Karpas-422 (cell line): ENCODE measurements at regions not wholly inside any gene's neighbourhood (a gene's known extent, or its start where the extent isn't known, plus 50 kb on each side); places are given as distances from the start of the nearest gene placed in this dataset.
"Not testable (repeated sequence)": the region's sequence is repeated elsewhere in the genome, so short reads cannot be mapped to it uniquely, and the experiment has no call there.

Experiments
- DNase-seq: peaks from one replicate; pipeline ENCODE4 v3.0.0-alpha.2; 2015
- H2AFZ ChIP-seq: fragments of 200-600 bp; sonication (generic); 2 replicates; pipeline ENCODE4 v1.6.1; 2014; ENCODE audit warnings: antibody characterized with exemption, low read length, mixed read lengths
- H3K27ac ChIP-seq: fragments of 200-600 bp; sonication (generic); 2 replicates; pipeline ENCODE4 v1.5.1; 2014; ENCODE audit warnings: mild to moderate bottlenecking, low read length, moderate library complexity
- H3K27me3 ChIP-seq: fragments of 200-600 bp; sonication (generic); 2 replicates; pipeline ENCODE4 v1.6.1; 2014; ENCODE audit warnings: low read length, mixed read lengths
- H3K36me3 ChIP-seq: fragments of 200-600 bp; sonication (generic); 2 replicates; pipeline ENCODE4 v1.6.1; 2014; ENCODE audit warnings: low read length, mixed read lengths; ENCODE audit not compliant: insufficient read depth
- H3K4me1 ChIP-seq: fragments of 200-600 bp; sonication (generic); 2 replicates; pipeline ENCODE4 v1.6.1; 2014; ENCODE audit warnings: mild to moderate bottlenecking, low read length, mixed read lengths
- H3K4me2 ChIP-seq: fragments of 200-600 bp; sonication (generic); 2 replicates; pipeline ENCODE4 v1.6.1; 2014; ENCODE audit warnings: low read length, low read depth, mild to moderate bottlenecking; ENCODE audit not compliant: poor library complexity, severe bottlenecking
- H3K4me3 ChIP-seq: fragments of 200-600 bp; sonication (generic); 2 replicates; pipeline ENCODE4 v1.5.1; 2014; ENCODE audit warnings: mild to moderate bottlenecking, antibody characterized with exemption, low read length, mixed read lengths
- H3K79me2 ChIP-seq: fragments of 200-600 bp; sonication (generic); 2 replicates; pipeline ENCODE4 v1.6.1; 2014; ENCODE audit warnings: mild to moderate bottlenecking, low read length, mixed read lengths
- H3K9ac ChIP-seq: fragments of 200-600 bp; sonication (generic); 2 replicates; pipeline ENCODE4 v1.6.0; 2014; ENCODE audit warnings: low read length
- H3K9me2 ChIP-seq: fragments of 200-600 bp; sonication (generic), shearing (Covaris generic); replicated peaks from 2 replicates; pipeline ENCODE4 v1.6.0; 2014; ENCODE audit warnings: mild to moderate bottlenecking, low read length, moderate library complexity; ENCODE audit not compliant: insufficient read depth
- H3K9me3 ChIP-seq: fragments of 300-700, 200-600 bp; sonication (generic); 2 replicates; pipeline ENCODE4 v1.6.1; 2014; ENCODE audit warnings: low read length, mixed read lengths
- H4K20me1 ChIP-seq: fragments of 200-600 bp; sonication (generic); 2 replicates; pipeline ENCODE4 v1.6.1; 2014; ENCODE audit warnings: mild to moderate bottlenecking, antibody characterized with exemption, low read length, low read depth; ENCODE audit not compliant: insufficient read depth

DNA sequence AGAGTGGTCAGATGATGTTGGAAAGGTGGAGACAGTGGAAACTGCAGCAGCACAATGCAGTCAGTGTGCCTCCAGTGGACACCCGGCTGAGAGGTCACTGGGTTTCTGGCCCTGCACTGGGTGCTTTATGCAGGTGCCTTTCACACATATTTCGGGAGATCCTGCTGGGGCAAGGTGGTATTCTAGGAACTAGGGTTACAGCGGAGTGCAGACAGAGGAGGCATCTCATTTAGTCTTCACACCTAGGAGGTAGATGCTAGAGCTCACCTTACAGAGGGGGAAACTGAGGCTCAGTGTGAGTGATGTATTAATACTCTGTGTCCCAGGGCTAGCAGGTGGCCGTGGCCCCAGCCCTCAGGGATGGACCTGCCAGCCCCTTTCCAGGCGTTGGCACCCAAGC is 103.9 kb upstream of the KCTD7 start:
- Histone ChIP-seq H3K9me2 (no peaks in the 10 kb centered on the region), H4K20me1 (no peaks in the 10 kb centered on the region), H3K27me3 (no peaks in the 10 kb centered on the region), H3K27ac (no peak overlapping the region), H3K4me3 (no peak overlapping the region), H3K4me1 (peaks cover 2% of the 10 kb centered on the region), H3K9ac (no peak overlapping the region), H3K36me3 (no peaks in the 10 kb centered on the region), H2AFZ (no peak overlapping the region), H3K4me2 (no peak overlapping the region), H3K9me3 (no peaks in the 10 kb centered on the region), H3K79me2 (no peaks in the 10 kb centered on the region)
- no peak for DNase-seq

GRCh38 chr7:66526782-66527181 is 101.9 kb upstream of the KCTD7 start:
- not testable (repeated sequence) for H3K27me3 ChIP-seq, H3K27ac ChIP-seq, H3K4me3 ChIP-seq

DNA sequence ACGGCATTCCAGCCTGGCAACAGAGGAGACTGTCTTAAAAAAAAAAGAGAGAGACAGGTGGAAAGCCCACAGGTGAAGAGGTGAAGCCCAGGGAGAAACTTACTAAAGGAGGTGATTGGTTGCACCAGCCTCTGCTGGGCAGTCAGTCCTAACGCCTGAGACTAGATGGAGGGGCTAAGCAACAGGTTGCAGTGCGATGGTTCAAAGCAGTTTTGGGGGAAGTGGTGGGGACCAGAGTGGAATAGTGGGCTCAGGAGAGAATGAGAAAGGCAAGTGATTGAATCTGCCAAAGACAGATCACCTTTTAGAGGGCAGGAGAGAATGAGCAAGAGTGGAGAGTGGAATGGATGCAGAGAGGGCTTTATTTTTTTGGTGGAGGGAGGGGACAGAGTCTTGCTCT is 100.0 kb upstream of the KCTD7 start:
- Histone ChIP-seq H4K20me1 (no peaks in the 10 kb centered on the region), H3K4me1 (no peaks in the 10 kb centered on the region), H3K9me3 (no peaks in the 10 kb centered on the region), H3K9ac (no peak overlapping the region), H3K4me2 (no peak overlapping the region), H3K27ac (no peak overlapping the region), H3K79me2 (no peaks in the 10 kb centered on the region), H3K27me3 (no peaks in the 10 kb centered on the region), H3K36me3 (no peaks in the 10 kb centered on the region), H3K9me2 (no peaks in the 10 kb centered on the region), H3K4me3 (no peak overlapping the region), H2AFZ (no peak overlapping the region)
- no peak for DNase-seq

More at GRCh38 chr7:66526782-66527181, 101.9 kb upstream of the KCTD7 start:
- not testable (repeated sequence) for H3K4me2 ChIP-seq, H3K9ac ChIP-seq, H2AFZ ChIP-seq, DNase-seq, H3K36me3 ChIP-seq, H3K9me2 ChIP-seq, H3K9me3 ChIP-seq, H3K4me1 ChIP-seq, H4K20me1 ChIP-seq, H3K79me2 ChIP-seq

GRCh38 chr7:66529883-66530610 is 98.6 kb upstream of the KCTD7 start:
- no peak for DNase-seq

DNA sequence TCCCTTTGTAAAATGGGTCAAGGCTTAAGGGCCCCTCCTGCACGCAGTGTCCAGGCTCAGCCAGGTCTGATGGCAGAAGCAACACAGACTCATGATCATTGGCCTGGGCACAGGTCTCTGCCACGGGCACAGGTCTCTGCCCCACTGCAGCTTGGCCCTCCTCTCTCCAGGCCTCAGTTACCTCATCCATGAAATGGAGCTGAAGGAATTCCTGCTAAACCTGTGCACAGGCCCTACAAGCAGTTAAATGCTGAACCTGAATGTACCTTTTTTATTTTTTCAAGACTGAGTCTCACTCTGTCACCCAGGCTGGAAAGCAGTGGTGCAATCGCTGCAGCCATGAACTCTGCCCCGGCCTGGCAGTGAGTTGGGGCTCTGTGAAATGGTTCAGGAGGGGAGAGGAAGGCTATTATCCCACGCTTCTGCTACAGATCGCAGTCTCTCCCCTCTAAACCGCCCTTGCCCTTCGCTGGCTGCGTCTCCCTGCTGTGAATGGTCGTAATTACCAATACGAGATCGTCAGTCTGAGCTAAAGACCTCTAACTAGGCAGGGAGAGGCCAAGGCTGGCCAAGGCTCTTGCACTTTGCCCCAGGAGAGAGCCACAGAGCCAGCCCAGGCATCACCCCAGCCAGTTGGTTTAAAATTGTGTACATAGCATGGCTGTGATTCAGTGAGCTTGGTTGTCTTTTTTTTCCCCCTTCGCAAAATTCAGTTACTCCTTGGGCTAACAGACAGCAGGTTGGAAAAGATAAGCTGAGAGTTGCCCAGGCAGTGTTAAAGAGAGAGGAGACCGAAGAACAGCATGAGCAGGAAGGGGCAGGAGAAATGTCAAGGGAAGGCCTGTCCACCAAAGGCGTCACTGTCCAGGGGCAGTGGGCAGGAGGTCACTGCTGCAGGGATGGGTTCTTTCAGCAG is 93.0 kb upstream of the KCTD7 start:
- Histone ChIP-seq H2AFZ (no peak overlapping the region), H3K4me2 (no peak overlapping the region), H3K36me3 (no peaks in the 10 kb centered on the region), H3K9me3 (no peaks in the 10 kb centered on the region), H3K27ac (no peak overlapping the region), H4K20me1 (no peaks in the 10 kb centered on the region), H3K9me2 (no peaks in the 10 kb centered on the region), H3K27me3 (no peaks in the 10 kb centered on the region), H3K4me1 (no peaks in the 10 kb centered on the region), H3K9ac (no peak overlapping the region), H3K4me3 (no peak overlapping the region), H3K79me2 (no peaks in the 10 kb centered on the region)
- no peak for DNase-seq

More at GRCh38 chr7:66529883-66530610, 98.6 kb upstream of the KCTD7 start:
- H4K20me1 ChIP-seq = no peaks in the 10 kb centered on the region
- no peaks in the 10 kb centered on the region for H3K4me1 ChIP-seq
- H3K79me2 ChIP-seq = no peaks in the 10 kb centered on the region
- H3K27me3 ChIP-seq = no peaks in the 10 kb centered on the region
- H2AFZ ChIP-seq = no peak overlapping the region
- H3K27ac ChIP-seq = no peak overlapping the region
- H3K4me3 ChIP-seq = no peak overlapping the region
- H3K4me2 ChIP-seq = no peak overlapping the region
- H3K9me3 ChIP-seq = no peaks in the 10 kb centered on the region
- no peak overlapping the region for H3K9ac ChIP-seq
- H3K36me3 ChIP-seq = no peaks in the 10 kb centered on the region
- no peaks in the 10 kb centered on the region for H3K9me2 ChIP-seq

GRCh38 chr7:66537380-66537779 is 91.3 kb upstream of the KCTD7 start:
- DNase-seq = no peak
- Histone ChIP-seq H3K36me3 (0 out of 2 replicates have a peak, but pooled peaks cover 3% of the 10 kb centered on the region), H3K4me3 (no peak overlapping the region), H3K4me2 (no peak overlapping the region), H3K27me3 (no peaks in the 10 kb centered on the region), H3K9ac (no peak overlapping the region), H2AFZ (no peak overlapping the region), H3K79me2 (no peaks in the 10 kb centered on the region), H3K27ac (no peak overlapping the region), H3K9me2 (no peaks in the 10 kb centered on the region), H4K20me1 (no peaks in the 10 kb centered on the region), H3K4me1 (no peaks in the 10 kb centered on the region), H3K9me3 (no peaks in the 10 kb centered on the region)

DNA sequence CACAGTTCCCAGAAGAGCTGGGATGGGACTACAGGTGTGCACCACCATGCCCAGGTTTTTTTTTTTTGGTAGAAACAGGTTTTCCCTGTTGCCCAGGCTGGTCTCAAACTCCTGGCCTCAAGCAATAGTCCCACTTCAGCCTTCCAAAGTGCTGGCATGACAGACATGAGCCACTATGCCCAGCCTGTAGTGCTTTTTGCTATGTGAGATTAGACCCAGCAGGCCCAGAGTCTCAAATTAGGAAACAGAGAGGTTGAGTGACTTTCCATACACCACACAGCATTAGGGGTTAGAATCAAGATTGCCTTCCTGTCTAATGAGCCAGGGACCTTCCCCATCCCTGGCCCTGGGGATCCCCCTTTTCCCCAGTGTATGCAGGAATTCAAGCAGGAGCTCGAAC is 90.8 kb upstream of the KCTD7 start:
- Histone ChIP-seq H3K9me3 (no peaks in the 10 kb centered on the region), H4K20me1 (no peaks in the 10 kb centered on the region), H3K27ac (no peak overlapping the region), H3K4me2 (no peak overlapping the region), H3K9ac (no peak overlapping the region), H3K9me2 (no peaks in the 10 kb centered on the region), H3K27me3 (no peaks in the 10 kb centered on the region), H3K4me1 (peaks cover 5% of the 10 kb centered on the region), H3K4me3 (no peak overlapping the region), H3K36me3 (0 out of 2 replicates have a peak, but pooled peaks cover 3% of the 10 kb centered on the region), H3K79me2 (no peaks in the 10 kb centered on the region), H2AFZ (no peak overlapping the region)
- DNase-seq = no peak

- no peak overlapping the region for H3K9ac ChIP-seq
- no peaks in the 10 kb centered on the region for H4K20me1 ChIP-seq
- H3K79me2 ChIP-seq = no peaks in the 10 kb centered on the region
- no peaks in the 10 kb centered on the region for H3K9me3 ChIP-seq
- no peaks in the 10 kb centered on the region for H3K9me2 ChIP-seq
- H3K4me2 ChIP-seq = no peak overlapping the region
- H2AFZ ChIP-seq = no peak overlapping the region
- H3K27ac ChIP-seq = no peak overlapping the region
- no peak for DNase-seq
- no peaks in the 10 kb centered on the region for H3K27me3 ChIP-seq
- H3K36me3 ChIP-seq = 0 out of 2 replicates have a peak, but pooled peaks cover 3% of the 10 kb centered on the region
- H3K4me1 ChIP-seq = peaks cover 6% of the 10 kb centered on the region
- H3K4me3 ChIP-seq = no peak overlapping the region
These were observed 89.4 kb upstream of the KCTD7 start for GRCh38 chr7:66539264-66539623.
